ENCODE measurements at regions not wholly inside any gene's neighbourhood (a gene's known extent, or its start where the extent isn't known, plus 50 kb on each side); places are given as distances from the start of the nearest gene placed in this dataset.

- H3K9me3 Mint-ChIP-seq, result peaks cover 11 to 37% (median 17%) of the 10 kb centered on the region in 7 donors
- H3K27me3 Mint-ChIP-seq, result peaks cover 0 to 16% (median 4%) of the 10 kb centered on the region in 3 donors
- ATAC-seq (ENCODE audit: low read depth in 2 of 2), result no peak
- no peak overlapping the region for H3K4me3 Mint-ChIP-seq
- H3K27ac Mint-ChIP-seq, result no peak overlapping the region
- H3K36me3 Mint-ChIP-seq, result peaks cover 0 to 21% of the 10 kb centered on the region in 2 donors
- H3K4me1 Mint-ChIP-seq, result no peaks in the 10 kb centered on the region
- DNase-seq, result no peak
Observed at GRCh38 chr3:135871311-135871710, 94.2 kb upstream of the PPP2R3A start.

GRCh38 chr3:135874035-135874434 lies 91.5 kb upstream of the PPP2R3A start:
- no peaks in the 10 kb centered on the region for H3K4me1 Mint-ChIP-seq
- peaks cover 13 to 29% (median 21%) of the 10 kb centered on the region in 7 donors for H3K9me3 Mint-ChIP-seq
- no peak overlapping the region for H3K4me3 Mint-ChIP-seq
- DNase-seq (no peak), ATAC-seq (ENCODE audit: low read depth in 2 of 2) (no peak)
- no peak overlapping the region for H3K27ac Mint-ChIP-seq
- peaks cover 0 to 21% of the 10 kb centered on the region in 2 donors for H3K36me3 Mint-ChIP-seq
- H3K27me3 Mint-ChIP-seq, result peaks cover 0 to 10% (median 2%) of the 10 kb centered on the region in 3 donors

- H3K4me3 Mint-ChIP-seq, result no peak overlapping the region
- no peaks in the 10 kb centered on the region for H3K4me1 Mint-ChIP-seq
- peaks cover 0 to 8% of the 10 kb centered on the region in 2 donors for H3K36me3 Mint-ChIP-seq
- ATAC-seq (ENCODE audit: low read depth in 2 of 2) (no peak), DNase-seq (no peak)
- peaks cover 7 to 19% (median 11%) of the 10 kb centered on the region in 7 donors for H3K9me3 Mint-ChIP-seq
- no peak overlapping the region for H3K27ac Mint-ChIP-seq
- H3K27me3 Mint-ChIP-seq, result no peaks in the 10 kb centered on the region
Observed at GRCh38 chr3:135878501-135878900, 87.0 kb upstream of the PPP2R3A start.

GRCh38 chr3:135885885-135886284 lies 79.6 kb upstream of the PPP2R3A start:
- ATAC-seq (ENCODE audit: low read depth in 2 of 2), result no peak
- no peak overlapping the region for H3K27ac Mint-ChIP-seq
- no peaks in the 10 kb centered on the region for H3K4me1 Mint-ChIP-seq
- peaks cover 0 to 5% (median 0%) of the 10 kb centered on the region in 3 donors for H3K27me3 Mint-ChIP-seq
- no peak for DNase-seq
- no peak overlapping the region for H3K4me3 Mint-ChIP-seq
- H3K9me3 Mint-ChIP-seq, result peaks cover 0 to 5% (median 2%) of the 10 kb centered on the region in 7 donors
- no peaks in the 10 kb centered on the region for H3K36me3 Mint-ChIP-seq

GRCh38 chr3:135887220-135887619 lies 78.3 kb upstream of the PPP2R3A start:
- no peak overlapping the region for H3K27ac Mint-ChIP-seq
- H3K27me3 Mint-ChIP-seq, result peaks cover 0 to 5% (median 4%) of the 10 kb centered on the region in 3 donors
- H3K36me3 Mint-ChIP-seq, result no peaks in the 10 kb centered on the region
- H3K4me1 Mint-ChIP-seq, result no peaks in the 10 kb centered on the region
- H3K4me3 Mint-ChIP-seq, result no peak overlapping the region
- ATAC-seq (ENCODE audit: low read depth in 2 of 2), result no peak
- no peak for DNase-seq
- H3K9me3 Mint-ChIP-seq, result peaks cover 0 to 4% (median 1%) of the 10 kb centered on the region in 7 donors

GRCh38 chr3:135889443-135889842 lies 76.1 kb upstream of the PPP2R3A start:
- Mint-ChIP-seq H3K4me1 (no peaks in the 10 kb centered on the region), H3K9me3 (peaks cover 0 to 4% (median 1%) of the 10 kb centered on the region in 7 donors), H3K27me3 (peaks cover 4 to 6% (median 5%) of the 10 kb centered on the region in 3 donors), H3K27ac (no peak overlapping the region), H3K4me3 (no peak overlapping the region), H3K36me3 (no peaks in the 10 kb centered on the region)
- ATAC-seq (ENCODE audit: low read depth in 2 of 2) (no peak), DNase-seq (no peak)

- Mint-ChIP-seq H3K27me3 (peaks cover 4 to 6% (median 5%) of the 10 kb centered on the region in 3 donors), H3K27ac (no peak overlapping the region), H3K36me3 (no peaks in the 10 kb centered on the region), H3K4me3 (no peak overlapping the region), H3K4me1 (no peaks in the 10 kb centered on the region), H3K9me3 (peaks cover 0 to 4% (median 0%) of the 10 kb centered on the region in 7 donors)
- no peak for ATAC-seq (ENCODE audit: low read depth in 2 of 2)
- no peak for DNase-seq
Observed at GRCh38 chr3:135891121-135891520, 74.4 kb upstream of the PPP2R3A start.

- DNase-seq (peak; percentile 9), ATAC-seq (ENCODE audit: low read depth in 2 of 2) (no peak)
- no peaks in the 10 kb centered on the region for H3K9me3 Mint-ChIP-seq
- no peaks in the 10 kb centered on the region for H3K4me1 Mint-ChIP-seq
- no peak overlapping the region for H3K4me3 Mint-ChIP-seq
- H3K27me3 Mint-ChIP-seq, result peaks cover 4 to 6% (median 5%) of the 10 kb centered on the region in 3 donors
- H3K27ac Mint-ChIP-seq, result no peak overlapping the region
- H3K36me3 Mint-ChIP-seq, result no peaks in the 10 kb centered on the region
Observed at GRCh38 chr3:135895106-135895733, 70.3 kb upstream of the PPP2R3A start.

- H3K4me3 Mint-ChIP-seq, result no peak overlapping the region
- no peak overlapping the region for H3K27ac Mint-ChIP-seq
- H3K9me3 Mint-ChIP-seq, result no peaks in the 10 kb centered on the region
- no peaks in the 10 kb centered on the region for H3K36me3 Mint-ChIP-seq
- ATAC-seq (ENCODE audit: low read depth in 2 of 2) (no peak), DNase-seq (no peak)
- peaks cover 4 to 6% (median 6%) of the 10 kb centered on the region in 3 donors for H3K27me3 Mint-ChIP-seq
- no peaks in the 10 kb centered on the region for H3K4me1 Mint-ChIP-seq
Observed at GRCh38 chr3:135895734-135896121, 69.8 kb upstream of the PPP2R3A start.

GRCh38 chr3:135896613-135897012 lies 68.9 kb upstream of the PPP2R3A start:
- Mint-ChIP-seq H3K27ac (no peak overlapping the region), H3K27me3 (peaks cover 4 to 14% (median 12%) of the 10 kb centered on the region in 3 donors), H3K4me1 (no peaks in the 10 kb centered on the region), H3K4me3 (no peak overlapping the region), H3K36me3 (no peaks in the 10 kb centered on the region), H3K9me3 (peaks cover 0 to 2% (median 0%) of the 10 kb centered on the region in 7 donors)
- DNase-seq (no peak), ATAC-seq (ENCODE audit: low read depth in 2 of 2) (no peak)

- Mint-ChIP-seq H3K4me1 (no peaks in the 10 kb centered on the region), H3K27ac (no peak overlapping the region), H3K27me3 (peaks cover 2 to 21% (median 18%) of the 10 kb centered on the region in 3 donors), H3K4me3 (no peak overlapping the region), H3K36me3 (no peaks in the 10 kb centered on the region), H3K9me3 (peaks cover 0 to 2% (median 0%) of the 10 kb centered on the region in 7 donors)
- DNase-seq (no peak), ATAC-seq (ENCODE audit: low read depth in 2 of 2) (no peak)
Observed at GRCh38 chr3:135897715-135898114, 67.8 kb upstream of the PPP2R3A start.

- DNase-seq (no peak), ATAC-seq (ENCODE audit: low read depth in 2 of 2) (no peak)
- H3K9me3 Mint-ChIP-seq, result peaks cover 0 to 3% (median 0%) of the 10 kb centered on the region in 7 donors
- H3K4me3 Mint-ChIP-seq, result no peak overlapping the region
- H3K27ac Mint-ChIP-seq, result no peak overlapping the region
- no peaks in the 10 kb centered on the region for H3K4me1 Mint-ChIP-seq
- peaks cover 4 to 22% (median 21%) of the 10 kb centered on the region in 3 donors for H3K27me3 Mint-ChIP-seq
- H3K36me3 Mint-ChIP-seq, result no peaks in the 10 kb centered on the region
Observed at GRCh38 chr3:135898774-135899173, 66.8 kb upstream of the PPP2R3A start.

- H3K36me3 Mint-ChIP-seq, result no peaks in the 10 kb centered on the region
- H3K4me3 Mint-ChIP-seq, result no peak overlapping the region
- no peak overlapping the region for H3K27ac Mint-ChIP-seq
- H3K4me1 Mint-ChIP-seq, result no peaks in the 10 kb centered on the region
- H3K27me3 Mint-ChIP-seq, result peaks cover 4 to 31% (median 24%) of the 10 kb centered on the region in 3 donors
- H3K9me3 Mint-ChIP-seq, result peaks cover 0 to 4% (median 0%) of the 10 kb centered on the region in 7 donors
- no peak for ATAC-seq (ENCODE audit: low read depth in 2 of 2)
- DNase-seq, result no peak
Observed at GRCh38 chr3:135905058-135905724, 60.3 kb upstream of the PPP2R3A start.

Data from naive B cell (primary cell).